Astrocyte (in vitro differentiated cells and primary cell): ENCODE measurements at regions not wholly inside any gene's neighbourhood (a gene's known extent, or its start where the extent isn't known, plus 50 kb on each side); places are given as distances from the start of the nearest gene placed in this dataset.

Source experiments
- DNase-seq: peaks from one replicate; pipeline ENCODE4 v3.0.0-alpha.2; 2010; ENCODE audit warnings: low read depth
- FAIRE-seq: peaks from 2 replicates; lab custom pipeline; 2011; peaks lifted over from hg19 to GRCh38; lab: Jason Lieb, UNC
- H2AFZ ChIP-seq: 2 replicates; pipeline ENCODE4 v1.6.0; 2012; ENCODE audit warnings: low read depth, low read length, inconsistent platforms
- H3K27ac ChIP-seq: 2 replicates; pipeline ENCODE4 v1.5.1; 2011; ENCODE audit warnings: low read depth, low read length, inconsistent platforms
- H3K27me3 ChIP-seq: 2 replicates; pipeline ENCODE4 v1.6.0; 2011; ENCODE audit warnings: low read length, inconsistent platforms; ENCODE audit not compliant: insufficient read depth
- H3K36me3 ChIP-seq: 2 replicates; pipeline ENCODE4 v1.5.1; 2011; ENCODE audit warnings: low read length, inconsistent platforms; ENCODE audit not compliant: insufficient read depth
- H3K4me1 ChIP-seq: 2 replicates; pipeline ENCODE4 v1.5.1; 2011; ENCODE audit warnings: low read length, inconsistent platforms; ENCODE audit not compliant: insufficient read depth
- H3K4me2 ChIP-seq: 2 replicates; pipeline ENCODE4 v1.6.0; 2012; ENCODE audit warnings: low read length, inconsistent platforms
- H3K4me3 ChIP-seq: 2 replicates; pipeline ENCODE4 v1.5.1; 2011; ENCODE audit warnings: low read depth, mild to moderate bottlenecking, low read length, inconsistent platforms; ENCODE audit not compliant: insufficient read depth
- H3K79me2 ChIP-seq: 2 replicates; pipeline ENCODE4 v1.6.0; 2012; ENCODE audit warnings: mild to moderate bottlenecking, low read length, inconsistent platforms; ENCODE audit not compliant: insufficient read depth
- H3K9ac ChIP-seq: 2 replicates; pipeline ENCODE4 v1.6.0; 2012; ENCODE audit warnings: mild to moderate bottlenecking, low read length, inconsistent platforms
- H3K9me3 ChIP-seq: 2 replicates; pipeline ENCODE4 v1.5.1; 2012; ENCODE audit warnings: low read depth, mild to moderate bottlenecking, low read length, inconsistent platforms; ENCODE audit not compliant: insufficient read depth
- H4K20me1 ChIP-seq: 2 replicates; pipeline ENCODE4 v1.6.0; 2012; ENCODE audit warnings: low read length, inconsistent platforms; ENCODE audit not compliant: insufficient read depth
- H3K27ac Mint-ChIP-seq: one replicate; pipeline ENCODE4 v1.8.0; 2021; ENCODE audit warnings: mild to moderate bottlenecking, mixed read lengths; ENCODE audit not compliant: unreplicated experiment
- H3K27me3 Mint-ChIP-seq: one replicate; pipeline ENCODE4 v1.8.0; 2021; ENCODE audit warnings: low read depth, mixed read lengths; ENCODE audit not compliant: unreplicated experiment
- H3K36me3 Mint-ChIP-seq: one replicate; pipeline ENCODE4 v1.8.0; 2021; ENCODE audit warnings: low read depth, mixed read lengths; ENCODE audit not compliant: unreplicated experiment
- H3K4me1 Mint-ChIP-seq: one replicate; pipeline ENCODE4 v1.8.0; 2021; ENCODE audit warnings: low read depth, mixed read lengths; ENCODE audit not compliant: unreplicated experiment
- H3K4me3 Mint-ChIP-seq: one replicate; pipeline ENCODE4 v1.8.0; 2021; ENCODE audit warnings: mild to moderate bottlenecking, moderate library complexity, mixed read lengths; ENCODE audit not compliant: unreplicated experiment
- H3K9me3 Mint-ChIP-seq: one replicate; pipeline ENCODE4 v1.8.0; 2021; ENCODE audit warnings: mild to moderate bottlenecking, mixed read lengths; ENCODE audit not compliant: unreplicated experiment
- EZH2 ChIP-seq: IDR thresholded peaks from 2 replicates; pipeline ENCODE4 v1.6.1; 2012; ENCODE audit warnings: mild to moderate bottlenecking, low read length, inconsistent platforms; ENCODE audit not compliant: insufficient read depth
- TF ChIP-seq, protein P1 (sequence below): IDR thresholded peaks from 2 replicates; pipeline ENCODE4 v1.5.1; 2011; ENCODE audit warnings: low read depth, mild to moderate bottlenecking, inconsistent platforms, low read length, moderate library complexity; ENCODE audit not compliant: insufficient read depth

DNA sequence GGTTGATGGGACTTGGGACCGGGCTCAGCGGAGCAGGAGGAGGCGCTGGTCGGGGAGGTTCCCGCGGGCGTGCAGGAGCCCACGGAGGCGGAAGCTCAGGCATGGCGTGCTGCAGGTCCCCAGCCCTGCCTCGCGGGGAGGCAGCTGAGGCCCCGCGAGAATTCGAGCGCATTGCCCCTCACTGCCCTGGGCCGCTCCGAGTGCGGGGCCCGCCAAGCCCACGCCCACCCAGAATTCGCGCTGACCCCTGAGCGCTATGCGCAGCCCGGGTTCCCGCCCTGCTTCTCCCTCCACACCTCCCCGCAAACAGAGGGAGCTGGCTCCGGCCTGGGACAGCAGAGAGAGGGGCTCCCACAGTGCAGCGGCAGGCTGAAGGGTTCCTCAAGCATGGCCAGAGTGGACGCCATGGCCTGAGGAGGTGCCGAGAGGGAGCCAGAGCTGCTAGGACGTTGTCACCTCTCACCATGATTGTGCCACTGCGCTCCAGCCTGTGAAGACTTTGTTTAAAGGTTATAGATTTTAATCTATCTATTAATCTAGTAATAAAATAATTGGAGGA lies 357.2 kb upstream of the RGPD4 start:
- Histone ChIP-seq H3K27ac (no peak overlapping the region), H3K27me3 (no peaks in the 10 kb centered on the region), H3K9me3 (peaks cover 2% of the 10 kb centered on the region), H3K4me3 (no peak overlapping the region), H2AFZ (no peak overlapping the region), H3K4me1 (no peaks in the 10 kb centered on the region), H3K9ac (no peak overlapping the region), H3K4me2 (no peak overlapping the region), H3K79me2 (no peaks in the 10 kb centered on the region), H4K20me1 (no peaks in the 10 kb centered on the region), H3K36me3 (no peaks in the 10 kb centered on the region)
- FAIRE-seq = no peak
- TF ChIP-seq, protein P1, sequence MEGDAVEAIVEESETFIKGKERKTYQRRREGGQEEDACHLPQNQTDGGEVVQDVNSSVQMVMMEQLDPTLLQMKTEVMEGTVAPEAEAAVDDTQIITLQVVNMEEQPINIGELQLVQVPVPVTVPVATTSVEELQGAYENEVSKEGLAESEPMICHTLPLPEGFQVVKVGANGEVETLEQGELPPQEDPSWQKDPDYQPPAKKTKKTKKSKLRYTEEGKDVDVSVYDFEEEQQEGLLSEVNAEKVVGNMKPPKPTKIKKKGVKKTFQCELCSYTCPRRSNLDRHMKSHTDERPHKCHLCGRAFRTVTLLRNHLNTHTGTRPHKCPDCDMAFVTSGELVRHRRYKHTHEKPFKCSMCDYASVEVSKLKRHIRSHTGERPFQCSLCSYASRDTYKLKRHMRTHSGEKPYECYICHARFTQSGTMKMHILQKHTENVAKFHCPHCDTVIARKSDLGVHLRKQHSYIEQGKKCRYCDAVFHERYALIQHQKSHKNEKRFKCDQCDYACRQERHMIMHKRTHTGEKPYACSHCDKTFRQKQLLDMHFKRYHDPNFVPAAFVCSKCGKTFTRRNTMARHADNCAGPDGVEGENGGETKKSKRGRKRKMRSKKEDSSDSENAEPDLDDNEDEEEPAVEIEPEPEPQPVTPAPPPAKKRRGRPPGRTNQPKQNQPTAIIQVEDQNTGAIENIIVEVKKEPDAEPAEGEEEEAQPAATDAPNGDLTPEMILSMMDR = no peak
- TF ChIP-seq EZH2 = no peak
- Mint-ChIP-seq H3K36me3 (no peaks in the 10 kb centered on the region), H3K27ac (no peak overlapping the region), H3K4me3 (no peak overlapping the region), H3K4me1 (peaks cover 4% of the 10 kb centered on the region), H3K9me3 (no peaks in the 10 kb centered on the region), H3K27me3 (no peaks in the 10 kb centered on the region)
- no peak for DNase-seq

DNA sequence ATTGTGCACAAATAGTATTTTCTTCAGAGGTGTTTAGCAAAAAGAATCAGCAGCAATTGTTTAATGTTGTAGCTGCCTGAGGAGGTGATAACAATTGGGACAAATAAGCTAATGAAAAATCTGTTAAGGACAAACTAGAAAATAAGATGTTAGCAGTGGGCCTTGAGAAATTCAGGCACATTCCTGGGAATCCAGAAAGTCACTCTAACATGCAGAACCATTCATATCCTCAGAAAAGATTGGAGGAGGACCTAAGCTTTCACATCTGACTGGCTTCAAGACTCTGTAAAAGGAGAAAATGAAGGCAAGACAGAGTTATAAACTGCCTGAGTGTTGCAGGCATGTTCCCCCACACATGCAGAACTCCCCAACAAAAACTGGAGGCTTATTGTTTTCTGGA lies 353.5 kb upstream of the RGPD4 start:
- FAIRE-seq (no peak), DNase-seq (no peak)
- no peaks in the 10 kb centered on the region for H3K36me3 ChIP-seq
- no peaks in the 10 kb centered on the region for H3K79me2 ChIP-seq
- no peak for TF ChIP-seq EZH2
- no peak overlapping the region for H3K4me3 ChIP-seq
- H3K9me3 Mint-ChIP-seq = peaks cover 3% of the 10 kb centered on the region
- no peaks in the 10 kb centered on the region for H3K36me3 Mint-ChIP-seq
- H3K27me3 Mint-ChIP-seq = no peaks in the 10 kb centered on the region
- no peak overlapping the region for H2AFZ ChIP-seq
- H3K4me1 Mint-ChIP-seq = no peaks in the 10 kb centered on the region
- H3K4me3 Mint-ChIP-seq = no peak overlapping the region
- no peaks in the 10 kb centered on the region for H4K20me1 ChIP-seq
- H3K27me3 ChIP-seq = no peaks in the 10 kb centered on the region
- H3K4me2 ChIP-seq = no peak overlapping the region
- H3K9me3 ChIP-seq = no peaks in the 10 kb centered on the region
- H3K27ac Mint-ChIP-seq = no peak overlapping the region
- no peak overlapping the region for H3K9ac ChIP-seq
- no peak overlapping the region for H3K27ac ChIP-seq
- no peaks in the 10 kb centered on the region for H3K4me1 ChIP-seq

DNA sequence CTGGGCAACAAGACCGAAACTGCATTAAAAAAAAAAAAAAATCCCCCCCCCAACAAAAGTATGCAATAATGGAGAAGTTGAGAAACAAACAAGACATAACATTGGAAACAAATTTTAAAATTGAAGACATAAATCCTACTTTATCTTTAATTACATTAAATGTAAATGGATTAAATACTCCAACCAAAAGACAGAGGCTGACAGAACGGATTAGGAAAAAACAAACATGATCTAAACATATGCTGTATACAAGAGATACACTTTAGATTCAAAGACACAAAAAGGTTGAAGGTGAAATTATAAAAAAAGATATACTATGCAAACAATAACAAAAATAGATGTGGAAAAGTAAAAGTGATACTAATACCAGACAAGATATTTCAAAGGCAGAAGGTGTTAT lies 350.8 kb upstream of the RGPD4 start:
- Histone ChIP-seq H3K27ac (no peak overlapping the region), H3K4me3 (no peak overlapping the region), H2AFZ (no peak overlapping the region), H3K9me3 (no peaks in the 10 kb centered on the region), H4K20me1 (no peaks in the 10 kb centered on the region), H3K4me1 (no peaks in the 10 kb centered on the region), H3K36me3 (no peaks in the 10 kb centered on the region), H3K9ac (no peak overlapping the region), H3K27me3 (no peaks in the 10 kb centered on the region), H3K79me2 (no peaks in the 10 kb centered on the region), H3K4me2 (no peak overlapping the region)
- Mint-ChIP-seq H3K36me3 (no peaks in the 10 kb centered on the region), H3K27me3 (no peaks in the 10 kb centered on the region), H3K27ac (no peak overlapping the region), H3K9me3 (peaks cover 3% of the 10 kb centered on the region), H3K4me3 (no peak overlapping the region), H3K4me1 (no peaks in the 10 kb centered on the region)
- DNase-seq (no peak), FAIRE-seq (no peak)
- TF ChIP-seq EZH2 = no peak
- TF ChIP-seq, protein P1 = no peak
